ENCODE measurements at regions not wholly inside any gene's neighbourhood (a gene's known extent, or its start where the extent isn't known, plus 50 kb on each side); places are given as distances from the start of the nearest gene placed in this dataset.

DNA sequence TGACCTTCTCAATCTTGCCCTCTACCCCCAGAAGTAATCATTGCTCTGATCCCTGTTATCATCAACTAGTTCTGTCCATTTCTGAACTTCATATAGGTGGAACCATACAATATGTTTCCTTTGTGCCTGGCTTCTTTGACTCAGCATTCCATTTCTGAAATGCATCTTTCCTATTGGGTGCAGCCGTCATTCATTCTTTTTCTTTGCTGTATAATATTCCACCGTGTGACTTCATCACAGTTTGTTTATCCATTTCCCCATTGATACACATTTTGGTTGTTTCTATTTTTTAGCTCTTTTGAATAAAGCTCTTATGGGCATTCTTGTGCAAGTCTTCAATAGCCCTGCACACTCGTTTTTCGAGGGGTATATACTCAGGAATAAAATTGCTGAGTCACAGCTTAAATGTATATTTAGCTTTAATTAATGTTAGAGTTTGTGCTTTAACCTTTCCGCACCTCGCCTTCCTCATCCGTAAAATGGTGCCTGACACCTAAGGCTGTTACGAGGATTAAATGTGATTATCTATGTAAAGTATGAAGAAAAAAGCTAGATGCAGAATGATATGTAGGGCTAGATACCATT, 491.6 kb downstream of the MIAT start:
- H3K27ac ChIP-seq (ENCODE audit: low read length, poor library complexity, severe bottlenecking): no peak overlapping the region
- DNase-seq: no peak
- peaks cover 9% of the 10 kb centered on the region for H3K4me1 ChIP-seq (ENCODE audit: control insufficient read depth, insufficient read depth, low read depth, low read length)
- no peak overlapping the region for H4K91ac ChIP-seq (ENCODE audit: low read length)
- peaks cover 0 to 73% of the 10 kb centered on the region in 2 experiments for H3K27me3 ChIP-seq (ENCODE audit: control insufficient read depth in 1 of 2, insufficient read depth in 1 of 2, low read length in 2 of 2)
- H3K79me1 ChIP-seq (replicated peaks; ENCODE audit: low read length, poor library complexity, severe bottlenecking): no peaks in the 10 kb centered on the region
- H2AFZ ChIP-seq (ENCODE audit: low read depth, low read length): no peak overlapping the region
- H2BK12ac ChIP-seq (ENCODE audit: low read length in 2 of 2): peak overlapping the region; percentile 14 to 70
- no peak overlapping the region for H3K4ac ChIP-seq (ENCODE audit: low read depth in 1 of 2, low read length in 2 of 2)
- over 99% methylated on average over 8 of the region's 8 CpGs for WGBS
- H3K23ac ChIP-seq (ENCODE audit: low read length in 2 of 2): no peak overlapping the region
- H2AK5ac ChIP-seq (ENCODE audit: low read length, severe bottlenecking): no peak overlapping the region
- H2BK120ac ChIP-seq (ENCODE audit: low read depth, low read length): no peak overlapping the region
- H4K8ac ChIP-seq (ENCODE audit: low read length): no peak overlapping the region
- no peak overlapping the region for H3K4me2 ChIP-seq (ENCODE audit: low read length, poor library complexity, severe bottlenecking)
- H3K9ac ChIP-seq (ENCODE audit: low read length): no peak overlapping the region
- H2BK15ac ChIP-seq (ENCODE audit: low read depth, poor library complexity, severe bottlenecking): no peak overlapping the region
- H3K14ac ChIP-seq (ENCODE audit: low read length in 2 of 2): no peak overlapping the region
- no peak overlapping the region for H3K18ac ChIP-seq (ENCODE audit: low read depth in 1 of 2, low read length in 2 of 2)
- H2BK5ac ChIP-seq (ENCODE audit: low read depth, low read length, poor library complexity, severe bottlenecking): no peak overlapping the region
- H3K9me3 ChIP-seq (ENCODE audit: control insufficient read depth, low read length): peaks cover 2% of the 10 kb centered on the region
- H3K36me3 ChIP-seq (ENCODE audit: control insufficient read depth in 1 of 2, insufficient read depth in 2 of 2, low read depth in 1 of 2, low read length in 2 of 2): no peaks in the 10 kb centered on the region
- no peak overlapping the region for H3K4me3 ChIP-seq (ENCODE audit: insufficient read depth in 1 of 2, low read depth in 1 of 2, low read length in 2 of 2)

DNA sequence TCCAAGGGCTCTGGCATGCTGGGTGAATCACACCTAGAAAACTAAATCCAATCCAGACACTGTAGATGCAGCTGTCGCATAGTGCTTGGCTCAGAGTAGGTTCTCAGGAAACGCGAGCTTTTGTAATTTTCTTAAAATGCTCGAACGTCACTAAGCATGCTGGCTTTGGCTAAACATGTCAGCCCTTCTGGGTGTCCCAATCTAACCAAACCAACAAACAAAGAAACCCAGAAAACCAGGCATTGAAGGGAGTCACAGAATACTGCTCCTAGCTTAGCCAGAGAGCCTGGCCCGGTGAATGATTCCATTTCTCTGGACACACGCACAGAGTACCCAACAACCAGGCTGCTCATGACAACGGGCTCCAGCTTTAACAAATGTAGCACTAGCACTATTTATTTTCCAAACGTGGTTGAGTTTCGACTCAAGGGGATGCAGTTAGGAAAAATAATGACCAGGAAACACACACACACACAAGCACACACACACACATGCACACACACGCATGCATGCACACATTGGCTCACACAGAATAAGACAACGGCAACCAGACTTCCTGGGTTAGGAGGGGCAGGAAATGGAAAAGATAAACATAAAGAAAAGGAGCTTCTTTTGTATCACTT, 492.6 kb downstream of the MIAT start:
- no peaks in the 10 kb centered on the region for H3K79me1 ChIP-seq (replicated peaks; ENCODE audit: low read length, poor library complexity, severe bottlenecking)
- no peak overlapping the region for H3K9ac ChIP-seq (ENCODE audit: low read length)
- H3K27ac ChIP-seq (ENCODE audit: low read length, poor library complexity, severe bottlenecking): no peak overlapping the region
- H3K4me2 ChIP-seq (ENCODE audit: low read length, poor library complexity, severe bottlenecking): no peak overlapping the region
- H3K36me3 ChIP-seq (ENCODE audit: control insufficient read depth in 1 of 2, insufficient read depth in 2 of 2, low read depth in 1 of 2, low read length in 2 of 2): no peaks in the 10 kb centered on the region
- peak overlapping the region; percentile 17 to 84 for H2BK12ac ChIP-seq (ENCODE audit: low read length in 2 of 2)
- no peak overlapping the region for H2AFZ ChIP-seq (ENCODE audit: low read depth, low read length)
- peak overlapping the region; percentile 87 for H4K8ac ChIP-seq (ENCODE audit: low read length)
- peaks cover 9% of the 10 kb centered on the region for H3K4me1 ChIP-seq (ENCODE audit: control insufficient read depth, insufficient read depth, low read depth, low read length)
- H3K18ac ChIP-seq (ENCODE audit: low read depth in 1 of 2, low read length in 2 of 2): peak overlapping the region; percentile 58 to 86
- no peak overlapping the region for H2BK15ac ChIP-seq (ENCODE audit: low read depth, poor library complexity, severe bottlenecking)
- H3K27me3 ChIP-seq (ENCODE audit: control insufficient read depth in 1 of 2, insufficient read depth in 1 of 2, low read length in 2 of 2): peaks cover 0 to 72% of the 10 kb centered on the region in 2 experiments
- no peak overlapping the region for H3K4me3 ChIP-seq (ENCODE audit: insufficient read depth in 1 of 2, low read depth in 1 of 2, low read length in 2 of 2)
- no peak overlapping the region for H3K14ac ChIP-seq (ENCODE audit: low read length in 2 of 2)
- H3K4ac ChIP-seq (ENCODE audit: low read depth in 1 of 2, low read length in 2 of 2): peak overlapping the region; percentile 6 to 35
- H2BK5ac ChIP-seq (ENCODE audit: low read depth, low read length, poor library complexity, severe bottlenecking): no peak overlapping the region
- H2BK120ac ChIP-seq (ENCODE audit: low read depth, low read length): peak overlapping the region; percentile 57
- peak overlapping the region; percentile 44 for H4K91ac ChIP-seq (ENCODE audit: low read length)
- peak; percentile 80 for DNase-seq
- WGBS: 54% methylated on average over 8 of the region's 12 CpGs
- H2AK5ac ChIP-seq (ENCODE audit: low read length, severe bottlenecking): no peak overlapping the region
- H3K23ac ChIP-seq (ENCODE audit: low read length in 2 of 2): no peak overlapping the region
- peaks cover 2% of the 10 kb centered on the region for H3K9me3 ChIP-seq (ENCODE audit: control insufficient read depth, low read length)

DNA sequence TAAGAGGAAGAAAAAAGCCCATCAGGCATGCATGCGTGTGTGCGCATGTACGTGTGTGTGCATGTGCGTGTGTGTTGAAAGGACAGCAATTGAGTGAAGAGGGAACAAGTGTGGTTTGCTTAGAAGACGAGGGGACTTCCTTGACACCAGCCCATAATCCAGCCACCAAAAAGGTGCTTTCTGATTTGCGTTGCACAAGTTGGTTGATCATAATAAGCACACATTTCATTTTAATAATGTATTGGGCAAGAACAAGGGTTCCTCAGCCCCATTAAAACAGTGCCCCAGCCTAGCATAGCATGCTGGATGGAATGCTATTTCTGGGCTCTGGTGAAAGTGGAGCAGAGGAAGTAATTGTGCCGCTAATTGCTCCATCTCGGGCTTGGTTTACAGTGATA, 493.2 kb downstream of the MIAT start:
- Histone ChIP-seq H2BK15ac (ENCODE audit: low read depth, poor library complexity, severe bottlenecking) (no peak overlapping the region), H4K91ac (ENCODE audit: low read length) (no peak overlapping the region), H3K18ac (ENCODE audit: low read depth in 1 of 2, low read length in 2 of 2) (peak overlapping the region; percentile 58), H2BK120ac (ENCODE audit: low read depth, low read length) (no peak overlapping the region), H3K79me1 (replicated peaks; ENCODE audit: low read length, poor library complexity, severe bottlenecking) (no peaks in the 10 kb centered on the region), H3K27me3 (ENCODE audit: control insufficient read depth in 1 of 2, insufficient read depth in 1 of 2, low read length in 2 of 2) (peaks cover 0 to 68% of the 10 kb centered on the region in 2 experiments), H3K4me2 (ENCODE audit: low read length, poor library complexity, severe bottlenecking) (no peak overlapping the region), H3K36me3 (ENCODE audit: control insufficient read depth in 1 of 2, insufficient read depth in 2 of 2, low read depth in 1 of 2, low read length in 2 of 2) (no peaks in the 10 kb centered on the region), H3K4me3 (ENCODE audit: insufficient read depth in 1 of 2, low read depth in 1 of 2, low read length in 2 of 2) (no peak overlapping the region), H3K23ac (ENCODE audit: low read length in 2 of 2) (no peak overlapping the region), H3K9ac (ENCODE audit: low read length) (no peak overlapping the region), H2AFZ (ENCODE audit: low read depth, low read length) (no peak overlapping the region), H3K4me1 (ENCODE audit: control insufficient read depth, insufficient read depth, low read depth, low read length) (peaks cover 9% of the 10 kb centered on the region), H3K4ac (ENCODE audit: low read depth in 1 of 2, low read length in 2 of 2) (peak overlapping the region; percentile 46 to 57), H3K27ac (ENCODE audit: low read length, poor library complexity, severe bottlenecking) (no peak overlapping the region), H3K9me3 (ENCODE audit: control insufficient read depth, low read length) (peaks cover 2% of the 10 kb centered on the region), H2BK5ac (ENCODE audit: low read depth, low read length, poor library complexity, severe bottlenecking) (no peak overlapping the region), H3K14ac (ENCODE audit: low read length in 2 of 2) (no peak overlapping the region), H4K8ac (ENCODE audit: low read length) (peak overlapping the region; percentile 94), H2BK12ac (ENCODE audit: low read length in 2 of 2) (peak overlapping the region; percentile 14 to 32), H2AK5ac (ENCODE audit: low read length, severe bottlenecking) (peak overlapping the region; percentile 30)
- 33% methylated on average over 7 of the region's 8 CpGs for WGBS
- no peak for DNase-seq

DNA sequence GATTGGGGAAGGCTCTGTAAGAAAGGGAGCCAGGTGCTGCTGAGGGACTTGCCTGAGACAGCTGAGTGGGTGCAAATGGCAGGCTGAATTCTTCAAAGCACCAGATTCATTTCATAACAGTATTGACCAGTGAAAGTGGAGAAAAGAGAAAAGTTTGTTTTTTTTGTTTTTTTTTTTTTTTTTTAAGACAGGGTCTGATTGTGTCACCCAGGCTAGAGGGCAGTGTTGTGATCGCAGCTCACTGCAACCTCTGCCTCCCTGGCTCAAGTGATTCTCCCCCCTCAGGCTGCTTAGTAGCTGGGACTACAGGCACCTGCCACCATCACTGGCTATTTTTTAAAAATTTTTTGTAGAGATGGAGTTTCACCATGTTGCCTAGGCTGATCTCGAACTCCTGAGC, 494.0 kb downstream of the MIAT start:
- Histone ChIP-seq H2BK5ac (ENCODE audit: low read depth, low read length, poor library complexity, severe bottlenecking) (no peak overlapping the region), H3K18ac (ENCODE audit: low read depth in 1 of 2, low read length in 2 of 2) (peak overlapping the region in 1 of 2 experiments; percentile 37), H2AFZ (ENCODE audit: low read depth, low read length) (no peak overlapping the region), H3K27ac (ENCODE audit: low read length, poor library complexity, severe bottlenecking) (no peak overlapping the region), H3K14ac (ENCODE audit: low read length in 2 of 2) (no peak overlapping the region), H3K36me3 (ENCODE audit: control insufficient read depth in 1 of 2, insufficient read depth in 2 of 2, low read depth in 1 of 2, low read length in 2 of 2) (no peaks in the 10 kb centered on the region), H3K4me3 (ENCODE audit: insufficient read depth in 1 of 2, low read depth in 1 of 2, low read length in 2 of 2) (no peak overlapping the region), H4K8ac (ENCODE audit: low read length) (no peak overlapping the region), H3K9ac (ENCODE audit: low read length) (no peak overlapping the region), H4K91ac (ENCODE audit: low read length) (no peak overlapping the region), H3K27me3 (ENCODE audit: control insufficient read depth in 1 of 2, insufficient read depth in 1 of 2, low read length in 2 of 2) (peaks cover 0 to 68% of the 10 kb centered on the region in 2 experiments), H2BK15ac (ENCODE audit: low read depth, poor library complexity, severe bottlenecking) (no peak overlapping the region), H2BK120ac (ENCODE audit: low read depth, low read length) (peak overlapping the region; percentile 71), H3K9me3 (ENCODE audit: control insufficient read depth, low read length) (peaks cover 2% of the 10 kb centered on the region), H3K79me1 (replicated peaks; ENCODE audit: low read length, poor library complexity, severe bottlenecking) (no peaks in the 10 kb centered on the region), H2BK12ac (ENCODE audit: low read length in 2 of 2) (peak overlapping the region in 1 of 2 experiments; percentile 23), H3K4ac (ENCODE audit: low read depth in 1 of 2, low read length in 2 of 2) (peak overlapping the region in 1 of 2 experiments; percentile 46), H2AK5ac (ENCODE audit: low read length, severe bottlenecking) (no peak overlapping the region), H3K4me1 (ENCODE audit: control insufficient read depth, insufficient read depth, low read depth, low read length) (peaks cover 9% of the 10 kb centered on the region), H3K23ac (ENCODE audit: low read length in 2 of 2) (no peak overlapping the region), H3K4me2 (ENCODE audit: low read length, poor library complexity, severe bottlenecking) (no peak overlapping the region)
- no peak for DNase-seq
- WGBS: 100% methylated on average over 1 of the region's 2 CpGs
